ENCODE measurements at regions not wholly inside any gene's neighbourhood (a gene's known extent, or its start where the extent isn't known, plus 50 kb on each side); places are given as distances from the start of the nearest gene placed in this dataset.

GRCh38 chr6:120894077-120894476 lies 440.2 kb downstream of the TBC1D32 start (continued):
- TF ChIP-seq, protein P1, sequence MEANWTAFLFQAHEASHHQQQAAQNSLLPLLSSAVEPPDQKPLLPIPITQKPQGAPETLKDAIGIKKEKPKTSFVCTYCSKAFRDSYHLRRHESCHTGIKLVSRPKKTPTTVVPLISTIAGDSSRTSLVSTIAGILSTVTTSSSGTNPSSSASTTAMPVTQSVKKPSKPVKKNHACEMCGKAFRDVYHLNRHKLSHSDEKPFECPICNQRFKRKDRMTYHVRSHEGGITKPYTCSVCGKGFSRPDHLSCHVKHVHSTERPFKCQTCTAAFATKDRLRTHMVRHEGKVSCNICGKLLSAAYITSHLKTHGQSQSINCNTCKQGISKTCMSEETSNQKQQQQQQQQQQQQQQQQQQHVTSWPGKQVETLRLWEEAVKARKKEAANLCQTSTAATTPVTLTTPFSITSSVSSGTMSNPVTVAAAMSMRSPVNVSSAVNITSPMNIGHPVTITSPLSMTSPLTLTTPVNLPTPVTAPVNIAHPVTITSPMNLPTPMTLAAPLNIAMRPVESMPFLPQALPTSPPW (CRISPR knock-in tag; IDR thresholded peaks at IDR 0.05) = no peak

DNA sequence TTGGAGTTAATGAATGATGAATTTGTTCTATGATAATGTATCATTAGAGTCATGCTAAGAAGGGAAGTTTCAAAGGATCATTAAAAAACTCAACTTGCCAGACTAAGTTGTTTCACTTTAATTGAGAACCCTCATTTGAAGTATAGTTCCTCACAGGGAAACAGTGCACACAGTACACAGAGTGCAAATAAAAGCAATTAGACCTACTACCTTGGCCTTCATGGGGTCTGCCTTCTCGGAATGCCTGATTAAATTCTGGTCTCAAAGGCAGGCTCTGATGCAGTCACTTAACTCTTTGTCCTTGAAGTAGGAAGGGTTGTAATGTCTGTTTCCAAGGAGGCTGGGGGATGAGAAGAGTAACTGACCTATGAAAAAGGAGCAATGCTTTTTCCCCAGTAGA lies 457.3 kb downstream of the TBC1D32 start:
- H3K4me1 ChIP-seq (replicated peaks in 1 of 2; ENCODE audit: control insufficient read depth in 2 of 2, insufficient read depth in 2 of 2, low read length in 2 of 2) = no peaks in the 10 kb centered on the region
- H3K9me3 ChIP-seq (replicated peaks; ENCODE audit: control insufficient read depth, insufficient read depth, low read depth, low read length) = no peaks in the 10 kb centered on the region
- no peaks in the 10 kb centered on the region for H3K36me3 ChIP-seq (ENCODE audit: control insufficient read depth, insufficient read depth, low read length)
- H3K9me1 ChIP-seq (ENCODE audit: control insufficient read depth, insufficient read depth, low read length) = no peaks in the 10 kb centered on the region
- no peak overlapping the region for H3K4me3 ChIP-seq
- BruUV-seq (replicated peaks) = no TSS peak
- no peaks in the 10 kb centered on the region for H3K79me2 ChIP-seq (ENCODE audit: control insufficient read depth, insufficient read depth, low read length)
- H4K20me1 ChIP-seq (replicated peaks; ENCODE audit: control insufficient read depth, insufficient read depth, low read length) = no peaks in the 10 kb centered on the region
- no peak overlapping the region for H2AFZ ChIP-seq (ENCODE audit: low read depth, low read length)
- CTCF ChIA-PET (ENCODE audit: low intra/inter-chr PET ratio) = no interaction called here
- H3K27me3 ChIP-seq (ENCODE audit: control insufficient read depth in 2 of 2, insufficient read depth in 2 of 2, low read length in 2 of 2) = no peaks in the 10 kb centered on the region
- intact Hi-C loops (cut with micrococcal nuclease) = no loop called here
- DNase-seq (ENCODE audit: extremely low read depth in 1 of 4, low spot score in 3 of 4) = no peak
- in situ Hi-C loops (cut with MboI) = no loop called here
- TF ChIP-seq TCF15 (CRISPR knock-in tag; IDR thresholded peaks at IDR 0.05) (no peak), NR2C1 (IDR thresholded peaks at IDR 0.05) (no peak), NR2C1 (tag; IDR thresholded peaks at IDR 0.05) (no peak), SUPT5H (IDR thresholded peaks at IDR 0.05) (no peak), ZNF347 (CRISPR knock-in tag; IDR thresholded peaks at IDR 0.05; ENCODE audit: low read depth) (no peak), NONO (IDR thresholded peaks at IDR 0.05; ENCODE audit: low read depth in 2 of 2, low read length in 1 of 2) (no peak), NUFIP1 (IDR thresholded peaks at IDR 0.05; ENCODE audit: partially characterized antibody) (no peak), EP400 (IDR thresholded peaks at IDR 0.05) (no peak)
- 0% methylated on average over 1 of the region's 1 CpG for WGBS (ENCODE audit: insufficient coverage, low coverage, missing lambda C conversion rate)
- ATAC-seq = no peak
- H3K27ac ChIP-seq (ENCODE audit: extremely low read depth, low read depth, low read length) = no peak overlapping the region
- no peak overlapping the region for H3K4me2 ChIP-seq (ENCODE audit: insufficient read depth, low read length)
- FAIRE-seq = no peak
- POLR2A ChIA-PET = no interaction called here
- no peak overlapping the region for H3K9ac ChIP-seq (ENCODE audit: insufficient read depth in 1 of 2, low read depth in 2 of 2, low read length in 2 of 2)
